ENCODE measurements at regions not wholly inside any gene's neighbourhood (a gene's known extent, or its start where the extent isn't known, plus 50 kb on each side); places are given as distances from the start of the nearest gene placed in this dataset.

DNA sequence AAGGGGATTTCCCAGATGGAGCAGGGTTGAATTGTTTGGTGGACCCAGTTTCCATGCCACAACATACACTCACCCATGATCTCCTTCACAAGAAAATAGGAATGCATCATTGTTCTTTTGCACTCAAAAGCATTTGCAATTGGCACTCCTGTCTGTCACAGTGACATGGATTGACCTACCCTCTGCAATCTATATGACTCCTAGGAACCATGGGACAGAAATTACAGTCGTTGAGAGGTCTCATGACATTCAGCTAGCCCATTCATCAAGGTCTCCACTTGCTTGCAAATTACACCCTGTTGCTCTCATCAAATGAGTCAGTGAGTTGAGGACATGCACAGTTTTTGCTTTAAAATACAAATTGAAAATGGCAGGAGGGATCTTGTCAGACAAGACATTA, 448.5 kb downstream of the LPIN1 start:
- TF ChIP-seq POLR2AphosphoS5 (IDR thresholded peaks at IDR 0.05; ENCODE audit: low read depth, low read length): no peak
- no peak for TF ChIP-seq POLR2A (IDR thresholded peaks at IDR 0.05; ENCODE audit: low read depth, low read length)
- TF ChIP-seq TAF1 (IDR thresholded peaks at IDR 0.05; ENCODE audit: borderline replicate concordance, low read depth, low read length): no peak
